GM10248 (cell line): ENCODE measurements at regions not wholly inside any gene's neighbourhood (a gene's known extent, or its start where the extent isn't known, plus 50 kb on each side); places are given as distances from the start of the nearest gene placed in this dataset.

ENCODE experiments used
- CTCF ChIA-PET: fragments of 300-600 bp; sonication (Branson Sonifier 250); formaldehyde crosslinking; extraction: SDS; loops from one replicate; lab custom pipeline; 2021; ENCODE audit warnings: antibody characterized with exemption; lab: Yijun Ruan, JAX
- POLR2A ChIA-PET: fragments of 350-650 bp; sonication (Branson Sonifier 250); formaldehyde crosslinking; extraction: SDS; loops from one replicate; lab custom pipeline; 2020; ENCODE audit warnings: antibody characterized with exemption; lab: Yijun Ruan, JAX
- DNase-seq: peaks from one replicate; pipeline ENCODE4 v3.0.0; 2012; ENCODE audit errors: extremely low spot score
- TF ChIP-seq, protein P1 (sequence below): IDR thresholded peaks from 2 replicates; pipeline ENCODE4 v1.5.1; 2012; ENCODE audit warnings: mild to moderate bottlenecking, low read depth; ENCODE audit errors: extremely low read depth, missing control alignments, control extremely low read depth

DNA sequence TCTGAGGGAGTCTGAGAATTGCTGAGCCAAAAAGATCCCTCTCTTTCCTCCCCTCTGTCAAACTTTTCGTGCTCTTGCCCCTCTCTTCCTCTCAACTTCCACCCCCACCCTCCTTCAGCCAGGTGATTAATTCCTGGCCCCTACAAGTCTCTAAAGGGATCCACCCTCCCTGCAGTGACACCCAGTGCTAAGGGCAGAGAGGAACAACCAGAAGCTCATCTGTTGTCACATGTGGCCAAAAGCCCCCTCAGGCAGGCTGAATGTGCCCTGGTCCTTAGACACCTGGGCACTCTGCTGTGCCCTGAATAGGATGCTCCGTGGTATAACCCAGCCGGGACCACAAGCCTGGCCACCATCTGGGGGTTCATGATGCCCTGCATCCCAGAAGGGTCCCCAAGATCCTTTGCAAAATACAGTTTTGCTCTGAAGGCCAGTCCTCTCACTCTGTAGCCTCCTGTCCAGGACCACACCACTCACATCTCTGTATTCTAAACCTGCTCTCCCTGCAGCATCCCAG is 234.4 kb downstream of the BCL11A start:
- TF ChIP-seq, protein P1, sequence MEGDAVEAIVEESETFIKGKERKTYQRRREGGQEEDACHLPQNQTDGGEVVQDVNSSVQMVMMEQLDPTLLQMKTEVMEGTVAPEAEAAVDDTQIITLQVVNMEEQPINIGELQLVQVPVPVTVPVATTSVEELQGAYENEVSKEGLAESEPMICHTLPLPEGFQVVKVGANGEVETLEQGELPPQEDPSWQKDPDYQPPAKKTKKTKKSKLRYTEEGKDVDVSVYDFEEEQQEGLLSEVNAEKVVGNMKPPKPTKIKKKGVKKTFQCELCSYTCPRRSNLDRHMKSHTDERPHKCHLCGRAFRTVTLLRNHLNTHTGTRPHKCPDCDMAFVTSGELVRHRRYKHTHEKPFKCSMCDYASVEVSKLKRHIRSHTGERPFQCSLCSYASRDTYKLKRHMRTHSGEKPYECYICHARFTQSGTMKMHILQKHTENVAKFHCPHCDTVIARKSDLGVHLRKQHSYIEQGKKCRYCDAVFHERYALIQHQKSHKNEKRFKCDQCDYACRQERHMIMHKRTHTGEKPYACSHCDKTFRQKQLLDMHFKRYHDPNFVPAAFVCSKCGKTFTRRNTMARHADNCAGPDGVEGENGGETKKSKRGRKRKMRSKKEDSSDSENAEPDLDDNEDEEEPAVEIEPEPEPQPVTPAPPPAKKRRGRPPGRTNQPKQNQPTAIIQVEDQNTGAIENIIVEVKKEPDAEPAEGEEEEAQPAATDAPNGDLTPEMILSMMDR: no peak
- ChIA-PET CTCF (interaction anchor here (1.2 kb wide), 1 partner anchor 20 kb away, joined by 3 read pairs; no protein-coding TSS in a partner anchor), POLR2A (no interaction called here)
- no peak for DNase-seq

GRCh38 chr2:60318544-60318943 is 234.9 kb downstream of the BCL11A start:
- CTCF ChIA-PET: interaction anchor here (1.2 kb wide), 1 partner anchor 20 kb away, joined by 3 read pairs; no protein-coding TSS in a partner anchor
- TF ChIP-seq, protein P1: no peak
- no peak for DNase-seq
- POLR2A ChIA-PET: no interaction called here

GRCh38 chr2:60317844-60318243 is 235.6 kb downstream of the BCL11A start:
- TF ChIP-seq, protein P1: no peak
- peak; percentile 73 for DNase-seq
- CTCF ChIA-PET: interaction anchor here (1.0 to 1.2 kb wide), 3 partner anchors 21 to 121 kb away, joined by 3 read pairs; no protein-coding TSS in a partner anchor
- POLR2A ChIA-PET: interaction anchor here (0.6 kb wide), 1 partner anchor 28 kb away, joined by 3 read pairs; no protein-coding TSS in a partner anchor

DNA sequence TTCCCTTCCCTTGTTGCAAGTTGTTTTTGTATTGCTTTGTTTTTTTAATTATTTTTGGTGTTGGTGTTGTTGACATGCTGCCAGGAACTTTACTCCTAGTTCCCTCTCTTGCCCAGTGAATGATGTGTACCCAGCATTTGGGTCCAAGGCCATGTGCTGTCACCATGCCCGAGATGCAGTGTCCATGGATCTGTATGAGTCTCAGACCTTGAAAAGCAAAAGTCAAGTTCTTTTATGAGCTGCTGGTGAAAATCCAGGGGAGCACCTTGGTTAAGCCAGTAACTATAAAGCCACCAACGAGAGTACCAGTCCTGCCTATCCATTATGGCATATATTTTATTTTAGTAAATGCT is 236.4 kb downstream of the BCL11A start:
- ChIA-PET POLR2A (no interaction called here), CTCF (interaction anchor here (1.0 to 1.1 kb wide), 3 partner anchors 24 to 122 kb away, joined by 3 read pairs; no protein-coding TSS in a partner anchor)
- TF ChIP-seq, protein P1: no peak
- no peak for DNase-seq

DNA sequence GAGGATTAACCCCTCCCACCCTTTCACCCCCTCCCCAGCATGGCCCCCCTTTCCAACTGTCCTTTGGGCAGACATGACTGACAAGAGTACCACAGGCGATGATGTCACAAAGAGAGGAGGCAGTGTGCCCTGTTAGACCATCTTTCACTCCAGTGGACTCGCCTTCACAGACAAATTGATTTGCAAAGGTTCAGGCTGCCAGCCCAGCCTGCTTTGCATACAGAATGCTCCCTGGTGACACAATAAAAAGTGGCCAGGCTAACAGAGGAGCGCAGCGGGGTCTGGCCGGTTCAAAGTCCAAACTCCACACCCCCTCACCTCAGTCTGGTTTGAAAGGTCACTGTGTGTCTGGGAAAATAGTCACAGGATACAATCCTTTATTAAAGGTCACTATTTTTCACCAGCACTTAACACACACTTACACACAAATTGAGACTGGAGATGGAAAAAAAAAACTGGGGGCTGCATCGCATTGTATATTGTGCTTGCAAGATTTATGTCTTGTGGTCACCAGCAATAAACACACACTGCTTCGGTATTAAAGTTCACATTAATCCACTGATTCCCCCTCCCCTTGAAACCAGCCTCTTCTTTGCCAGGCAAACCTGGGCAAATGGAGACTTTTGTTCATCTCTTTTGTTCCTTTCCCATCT is 236.9 kb downstream of the BCL11A start:
- CTCF ChIA-PET: interaction anchor here (1.0 to 1.1 kb wide), 2 partner anchors 24 to 33 kb away, joined by 3 read pairs; no protein-coding TSS in a partner anchor
- TF ChIP-seq, protein P1: no peak
- no peak for DNase-seq
- POLR2A ChIA-PET: no interaction called here

- peak; percentile 34 for DNase-seq
- POLR2A ChIA-PET: no interaction called here
- TF ChIP-seq, protein P1: no peak
- CTCF ChIA-PET: interaction anchor here (1.0 to 3.8 kb wide), 4 partner anchors 11 to 236 kb away, joined by 3 to 19 read pairs (median 7); no protein-coding TSS in a partner anchor
Measured at GRCh38 chr2:60313470-60314172, 239.8 kb downstream of the BCL11A start.
